ENCODE measurements at regions not wholly inside any gene's neighbourhood (a gene's known extent, or its start where the extent isn't known, plus 50 kb on each side); places are given as distances from the start of the nearest gene placed in this dataset.

DNA sequence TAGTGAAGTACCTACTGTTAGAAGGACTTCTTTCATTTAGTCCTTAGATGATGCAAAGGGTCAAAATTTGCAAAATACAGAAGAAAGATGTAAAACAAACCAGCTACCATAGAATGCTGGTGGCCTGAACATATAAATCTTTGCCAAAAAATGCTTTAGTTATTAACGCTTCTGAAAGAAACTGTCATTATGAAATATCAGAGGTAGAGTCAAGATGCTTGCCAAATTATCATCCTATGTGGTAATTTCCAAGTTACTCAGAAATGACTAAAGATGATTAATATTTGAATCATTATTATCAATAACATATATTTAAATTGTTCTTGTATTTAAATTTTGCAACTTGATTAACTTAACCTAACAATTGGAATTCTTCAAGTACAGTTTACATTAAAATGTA is 588.4 kb upstream of the FAM241A start:
- TF ChIP-seq, protein P1, sequence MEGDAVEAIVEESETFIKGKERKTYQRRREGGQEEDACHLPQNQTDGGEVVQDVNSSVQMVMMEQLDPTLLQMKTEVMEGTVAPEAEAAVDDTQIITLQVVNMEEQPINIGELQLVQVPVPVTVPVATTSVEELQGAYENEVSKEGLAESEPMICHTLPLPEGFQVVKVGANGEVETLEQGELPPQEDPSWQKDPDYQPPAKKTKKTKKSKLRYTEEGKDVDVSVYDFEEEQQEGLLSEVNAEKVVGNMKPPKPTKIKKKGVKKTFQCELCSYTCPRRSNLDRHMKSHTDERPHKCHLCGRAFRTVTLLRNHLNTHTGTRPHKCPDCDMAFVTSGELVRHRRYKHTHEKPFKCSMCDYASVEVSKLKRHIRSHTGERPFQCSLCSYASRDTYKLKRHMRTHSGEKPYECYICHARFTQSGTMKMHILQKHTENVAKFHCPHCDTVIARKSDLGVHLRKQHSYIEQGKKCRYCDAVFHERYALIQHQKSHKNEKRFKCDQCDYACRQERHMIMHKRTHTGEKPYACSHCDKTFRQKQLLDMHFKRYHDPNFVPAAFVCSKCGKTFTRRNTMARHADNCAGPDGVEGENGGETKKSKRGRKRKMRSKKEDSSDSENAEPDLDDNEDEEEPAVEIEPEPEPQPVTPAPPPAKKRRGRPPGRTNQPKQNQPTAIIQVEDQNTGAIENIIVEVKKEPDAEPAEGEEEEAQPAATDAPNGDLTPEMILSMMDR (IDR thresholded peaks at IDR 0.05) = no peak
- TF ChIP-seq POLR2AphosphoS5 (IDR thresholded peaks at IDR 0.05) = no peak
- no peak for TF ChIP-seq POLR2A (IDR thresholded peaks at IDR 0.05)
